ENCODE measurements at regions not wholly inside any gene's neighbourhood (a gene's known extent, or its start where the extent isn't known, plus 50 kb on each side); places are given as distances from the start of the nearest gene placed in this dataset.
"Not testable (repeated sequence)": the region's sequence is repeated elsewhere in the genome, so short reads cannot be mapped to it uniquely, and the experiment has no call there.

GRCh38 chr9:135408476-135409254, 70.9 kb upstream of the PPP1R26 start:
- DNase-seq (ENCODE audit: low read depth): no peak

- no peak for DNase-seq (ENCODE audit: low read depth)
These were observed 70.0 kb upstream of the PPP1R26 start for GRCh38 chr9:135409286-135410200.

GRCh38 chr9:135410421-135410820, 69.2 kb upstream of the PPP1R26 start:
- no peak for DNase-seq (ENCODE audit: low read depth)

- DNase-seq (ENCODE audit: low read depth): no peak
These were observed 68.6 kb upstream of the PPP1R26 start for GRCh38 chr9:135410831-135411473.

GRCh38 chr9:135411605-135412004, 68.0 kb upstream of the PPP1R26 start:
- DNase-seq (ENCODE audit: low read depth): not testable (repeated sequence)

GRCh38 chr9:135412315-135413085, 67.1 kb upstream of the PPP1R26 start:
- DNase-seq (ENCODE audit: low read depth): peak; percentile 36

GRCh38 chr9:135413086-135413375, 66.6 kb upstream of the PPP1R26 start:
- no peak for DNase-seq (ENCODE audit: low read depth)

- no peak for DNase-seq (ENCODE audit: low read depth)
These were observed 66.1 kb upstream of the PPP1R26 start for GRCh38 chr9:135413461-135413860.

GRCh38 chr9:135414293-135414692, 65.3 kb upstream of the PPP1R26 start:
- no peak for DNase-seq (ENCODE audit: low read depth)

GRCh38 chr9:135415586-135415985, 64.0 kb upstream of the PPP1R26 start:
- DNase-seq (ENCODE audit: low read depth): no peak

- no peak for DNase-seq (ENCODE audit: low read depth)
These were observed 62.8 kb upstream of the PPP1R26 start for GRCh38 chr9:135416664-135417290.

GRCh38 chr9:135418161-135418560, 61.4 kb upstream of the PPP1R26 start:
- DNase-seq (ENCODE audit: low read depth): no peak

GRCh38 chr9:135419106-135419505, 60.5 kb upstream of the PPP1R26 start:
- no peak for DNase-seq (ENCODE audit: low read depth)

GRCh38 chr9:135422341-135422944, 57.1 kb upstream of the PPP1R26 start:
- no peak for DNase-seq (ENCODE audit: low read depth)

- DNase-seq (ENCODE audit: low read depth): no peak
These were observed 55.9 kb upstream of the PPP1R26 start for GRCh38 chr9:135423725-135424124.

Measured in iris pigment epithelial cell (primary cell).